K562 (cell line): ENCODE measurements at regions not wholly inside any gene's neighbourhood (a gene's known extent, or its start where the extent isn't known, plus 50 kb on each side); places are given as distances from the start of the nearest gene placed in this dataset.

Source experiments
- ATAC-seq: fragments of 200-7000 bp; cut with Tn5 transposase; 3 replicates; pipeline ENCODE4 v1.9.1; 2020; ENCODE audit warnings: moderate library complexity
- BruUV-seq: library from RNA; stranded (reverse); fragments of 400-500 nt; replicated peaks from 2 replicates; lab custom pipeline; 2021; lab: Mats Ljungman, UMichigan
- CTCF ChIA-PET: fragments of 300-600 bp; formaldehyde crosslinking; extraction: SDS; loops from one replicate; lab custom pipeline; 2021; ENCODE audit warnings: low intra/inter-chr PET ratio; lab: Yijun Ruan, JAX
- POLR2A ChIA-PET: fragments of 300-600, 350-650 bp; sonication (Branson Sonifier 250); formaldehyde crosslinking; extraction: SDS; loops from one replicate; lab custom pipeline; 2021; ENCODE audit warnings: antibody characterized with exemption, inconsistent platforms; lab: Yijun Ruan, JAX
- DNase-seq, 4 experiments: peaks; one replicate each; pipeline versions ENCODE4 v3.0.0 to v3.0.0-alpha.2; 2011 to 2018; ENCODE audit warnings: low spot score in 3 of 4, mixed read lengths in 3 of 4; ENCODE audit errors: extremely low read depth in 1 of 4
- FAIRE-seq: peaks from 2 replicates; lab custom pipeline; 2011; peaks lifted over from hg19 to GRCh38; lab: Jason Lieb, UNC
- H2AFZ ChIP-seq: 2 replicates; pipeline ENCODE4 v1.6.0; 2011; ENCODE audit warnings: low read depth, low read length, control low read depth, inconsistent platforms
- H3K27ac ChIP-seq: fragments of 200-600 bp; 3 replicates; pipeline ENCODE4 v1.8.0; 2011; ENCODE audit warnings: low read depth, mild to moderate bottlenecking, control low read depth, inconsistent platforms, low read length, moderate library complexity, mixed read lengths; ENCODE audit errors: extremely low read depth
- H3K27me3 ChIP-seq, 2 experiments: fragments of 300-600 bp in 1 of 2; 2 replicates in 1 of 2; 3 replicates in 1 of 2; pipeline versions ENCODE4 v1.6.0 to v1.8.0; 2011; ENCODE audit warnings: inconsistent platforms in 2 of 2, low read length in 2 of 2, mild to moderate bottlenecking in 1 of 2, mixed read lengths in 1 of 2, moderate library complexity in 1 of 2; ENCODE audit not compliant: control insufficient read depth in 2 of 2, insufficient read depth in 2 of 2
- H3K36me3 ChIP-seq: fragments of 300-600 bp; 3 replicates; pipeline ENCODE4 v1.8.0; 2011; ENCODE audit warnings: mild to moderate bottlenecking, low read length, inconsistent platforms; ENCODE audit not compliant: control insufficient read depth, insufficient read depth
- H3K4me1 ChIP-seq, 2 experiments: fragments of 200-600 bp in 1 of 2; replicated peaks in 1 of 2; 2 replicates in 1 of 2; 3 replicates in 1 of 2; pipeline versions ENCODE4 v1.5.1 to v1.8.0; 2011; ENCODE audit warnings: inconsistent platforms in 2 of 2, low read length in 2 of 2, mild to moderate bottlenecking in 1 of 2, mixed read lengths in 1 of 2, moderate library complexity in 1 of 2; ENCODE audit not compliant: control insufficient read depth in 2 of 2, insufficient read depth in 2 of 2
- H3K4me2 ChIP-seq: 2 replicates; pipeline ENCODE4 v1.6.1; 2011; ENCODE audit warnings: low read length, control low read depth, inconsistent platforms, mixed read lengths; ENCODE audit not compliant: insufficient read depth
- H3K4me3 ChIP-seq: fragments of 200-600 bp; sonication (generic), shearing (Covaris generic); 2 replicates; pipeline ENCODE4 v1.5.1; 2016; ENCODE audit warnings: control low read depth, inconsistent platforms
- H3K79me2 ChIP-seq: fragments of 200-600 bp; 3 replicates; pipeline ENCODE4 v1.8.0; 2011; ENCODE audit warnings: low read length, inconsistent platforms; ENCODE audit not compliant: control insufficient read depth, insufficient read depth
- H3K9ac ChIP-seq, 2 experiments: 2 replicates each; pipeline versions ENCODE4 v1.6.0 to v1.6.1; 2011; ENCODE audit warnings: low read depth in 2 of 2, low read length in 2 of 2, control low read depth in 1 of 2, inconsistent platforms in 1 of 2, mild to moderate bottlenecking in 1 of 2, mixed read lengths in 1 of 2; ENCODE audit not compliant: insufficient read depth in 1 of 2
- H3K9me1 ChIP-seq: one replicate; pipeline ENCODE4 v1.6.0; 2011; ENCODE audit warnings: inconsistent platforms, mild to moderate bottlenecking, low read length, moderate library complexity; ENCODE audit not compliant: control insufficient read depth, insufficient read depth
- H3K9me3 ChIP-seq: replicated peaks from 2 replicates; pipeline ENCODE4 v1.5.1; 2011; ENCODE audit warnings: low read depth, low read length, inconsistent platforms; ENCODE audit not compliant: control insufficient read depth, insufficient read depth
- H4K20me1 ChIP-seq: replicated peaks from 2 replicates; pipeline ENCODE4 v1.6.1; 2011; ENCODE audit warnings: low read length, inconsistent platforms, mixed read lengths; ENCODE audit not compliant: control insufficient read depth, insufficient read depth
- PHF21A ChIP-seq: fragments of 450-650 bp; IDR thresholded peaks from 2 replicates; pipeline ENCODE4 v1.6.1; 2017; ENCODE audit warnings: low read depth, borderline replicate concordance
- SNIP1 ChIP-seq: fragments of 450-650 bp; IDR thresholded peaks from 2 replicates; pipeline ENCODE4 v1.7.1; 2017; ENCODE audit warnings: low read depth, mild to moderate bottlenecking
- ZNF175 ChIP-seq: fragments of 200-800 bp; sonication (Bioruptor generic); IDR thresholded peaks from 2 replicates; pipeline ENCODE4 v1.6.1; 2016; ENCODE audit warnings: low read depth, mild to moderate bottlenecking, missing genetic modification characterization, missing compliant biosample characterization
- ZNF324 ChIP-seq: fragments of 250-450 bp; sonication (Bioruptor Pico); IDR thresholded peaks from 2 replicates; pipeline ENCODE4 v1.4.0; 2020; ENCODE audit warnings: mild to moderate bottlenecking
- WGBS: fragments of 100-300 bp; shearing (Covaris generic); methylation state at CpG from one replicate; pipeline ENCODE4 v1.1.6; 2016; ENCODE audit warnings: low coverage, mixed read lengths; ENCODE audit not compliant: insufficient coverage; ENCODE audit errors: missing lambda C conversion rate; 5-methylcytosine and 5-hydroxymethylcytosine counted together
- in situ Hi-C: fragments of 300-500 bp; cut with MboI; formaldehyde crosslinking; loops from 4 replicates; pipeline ENCODE4 v1.15.0; 2018; ENCODE audit warnings: inconsistent platforms, mixed read lengths
- intact Hi-C: fragments of 100-400 bp; cut with micrococcal nuclease; formaldehyde crosslinking; loops from 2 replicates; pipeline ENCODE4 v1.14.2; 2022
- TF ChIP-seq, protein P1 (sequence below): sonication (generic); formaldehyde crosslinking; IDR thresholded peaks from 2 replicates; pipeline ENCODE4 v1.8.0; 2023; ENCODE audit warnings: missing genetic modification reagents, mild to moderate bottlenecking, borderline replicate concordance

DNA sequence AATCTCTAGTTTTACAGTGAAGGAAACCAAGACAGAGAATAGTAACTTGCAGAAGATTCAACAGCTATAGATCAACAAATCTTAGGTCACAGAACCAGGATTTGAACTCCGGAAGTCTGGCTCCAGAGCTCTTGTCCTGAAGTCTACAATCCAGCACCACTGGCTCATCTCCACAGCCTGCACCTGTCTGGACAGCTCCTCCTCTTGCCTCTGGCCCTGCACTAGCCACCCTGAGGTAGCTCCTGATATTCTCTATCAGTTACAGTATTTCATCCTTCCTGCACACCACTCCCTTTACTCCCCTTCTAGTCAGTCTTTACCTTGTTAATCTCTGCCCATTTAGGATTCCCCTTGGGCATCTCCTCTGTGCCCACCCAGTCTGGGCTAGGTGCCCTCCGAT is 58.1 kb upstream of the LNX1 start:
- in situ Hi-C loops: no loop called here
- Histone ChIP-seq H3K9ac (no peak overlapping the region), H3K9me1 (no peaks in the 10 kb centered on the region), H3K9me3 (no peaks in the 10 kb centered on the region)
- no peak for DNase-seq
- no TSS peak for BruUV-seq
- TF ChIP-seq ZNF175 (no peak), ZNF324 (CRISPR knock-in tag) (no peak), PHF21A (no peak), SNIP1 (no peak)
- TF ChIP-seq, protein P1, sequence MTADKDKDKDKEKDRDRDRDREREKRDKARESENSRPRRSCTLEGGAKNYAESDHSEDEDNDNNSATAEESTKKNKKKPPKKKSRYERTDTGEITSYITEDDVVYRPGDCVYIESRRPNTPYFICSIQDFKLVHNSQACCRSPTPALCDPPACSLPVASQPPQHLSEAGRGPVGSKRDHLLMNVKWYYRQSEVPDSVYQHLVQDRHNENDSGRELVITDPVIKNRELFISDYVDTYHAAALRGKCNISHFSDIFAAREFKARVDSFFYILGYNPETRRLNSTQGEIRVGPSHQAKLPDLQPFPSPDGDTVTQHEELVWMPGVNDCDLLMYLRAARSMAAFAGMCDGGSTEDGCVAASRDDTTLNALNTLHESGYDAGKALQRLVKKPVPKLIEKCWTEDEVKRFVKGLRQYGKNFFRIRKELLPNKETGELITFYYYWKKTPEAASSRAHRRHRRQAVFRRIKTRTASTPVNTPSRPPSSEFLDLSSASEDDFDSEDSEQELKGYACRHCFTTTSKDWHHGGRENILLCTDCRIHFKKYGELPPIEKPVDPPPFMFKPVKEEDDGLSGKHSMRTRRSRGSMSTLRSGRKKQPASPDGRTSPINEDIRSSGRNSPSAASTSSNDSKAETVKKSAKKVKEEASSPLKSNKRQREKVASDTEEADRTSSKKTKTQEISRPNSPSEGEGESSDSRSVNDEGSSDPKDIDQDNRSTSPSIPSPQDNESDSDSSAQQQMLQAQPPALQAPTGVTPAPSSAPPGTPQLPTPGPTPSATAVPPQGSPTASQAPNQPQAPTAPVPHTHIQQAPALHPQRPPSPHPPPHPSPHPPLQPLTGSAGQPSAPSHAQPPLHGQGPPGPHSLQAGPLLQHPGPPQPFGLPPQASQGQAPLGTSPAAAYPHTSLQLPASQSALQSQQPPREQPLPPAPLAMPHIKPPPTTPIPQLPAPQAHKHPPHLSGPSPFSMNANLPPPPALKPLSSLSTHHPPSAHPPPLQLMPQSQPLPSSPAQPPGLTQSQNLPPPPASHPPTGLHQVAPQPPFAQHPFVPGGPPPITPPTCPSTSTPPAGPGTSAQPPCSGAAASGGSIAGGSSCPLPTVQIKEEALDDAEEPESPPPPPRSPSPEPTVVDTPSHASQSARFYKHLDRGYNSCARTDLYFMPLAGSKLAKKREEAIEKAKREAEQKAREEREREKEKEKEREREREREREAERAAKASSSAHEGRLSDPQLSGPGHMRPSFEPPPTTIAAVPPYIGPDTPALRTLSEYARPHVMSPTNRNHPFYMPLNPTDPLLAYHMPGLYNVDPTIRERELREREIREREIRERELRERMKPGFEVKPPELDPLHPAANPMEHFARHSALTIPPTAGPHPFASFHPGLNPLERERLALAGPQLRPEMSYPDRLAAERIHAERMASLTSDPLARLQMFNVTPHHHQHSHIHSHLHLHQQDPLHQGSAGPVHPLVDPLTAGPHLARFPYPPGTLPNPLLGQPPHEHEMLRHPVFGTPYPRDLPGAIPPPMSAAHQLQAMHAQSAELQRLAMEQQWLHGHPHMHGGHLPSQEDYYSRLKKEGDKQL: no peak
- TF ChIP-seq, all 486 proteins: peak for 0
- no peak overlapping the region for H2AFZ ChIP-seq
- FAIRE-seq: no peak
- no peaks in the 10 kb centered on the region for H4K20me1 ChIP-seq
- H3K4me2 ChIP-seq: no peak overlapping the region
- intact Hi-C loops: no loop called here
- 0% methylated on average over 2 of the region's 2 CpGs for WGBS
- H3K36me3 ChIP-seq: no peaks in the 10 kb centered on the region
- ATAC-seq: no peak
- H3K27ac ChIP-seq: no peak overlapping the region
- H3K4me3 ChIP-seq: no peak overlapping the region
- H3K27me3 ChIP-seq: peaks cover 4 to 8% of the 10 kb centered on the region in 2 experiments; a peak in 2 of 5 replicates
- ChIA-PET CTCF (no interaction called here), POLR2A (no interaction called here)
- H3K4me1 ChIP-seq: no peaks in the 10 kb centered on the region; a peak in 1 of 5 replicates
- H3K79me2 ChIP-seq: no peaks in the 10 kb centered on the region
